IMR-90 (cell line): ENCODE measurements at regions not wholly inside any gene's neighbourhood (a gene's known extent, or its start where the extent isn't known, plus 50 kb on each side); places are given as distances from the start of the nearest gene placed in this dataset.

Experiments
- ATAC-seq: fragments of 200-7000 bp; cut with Tn5 transposase; 2 replicates; pipeline ENCODE4 v1.9.1; 2020; ENCODE audit warnings: low read depth, mild to moderate bottlenecking, moderate library complexity
- BruUV-seq: library from RNA; stranded (reverse); fragments of 400-500 nt; replicated peaks from 2 replicates; lab custom pipeline; 2021; lab: Mats Ljungman, UMichigan
- CTCF ChIA-PET: fragments of 300-600 bp; formaldehyde crosslinking; extraction: SDS; loops from one replicate; lab custom pipeline; 2021; ENCODE audit warnings: antibody characterized with exemption; lab: Yijun Ruan, JAX
- POLR2A ChIA-PET: fragments of 300-600 bp; sonication (Branson Sonifier 250); formaldehyde crosslinking; loops from one replicate; lab custom pipeline; 2022; ENCODE audit warnings: antibody characterized with exemption; ENCODE audit not compliant: unreplicated experiment; lab: Charles Lee
- DNase-seq: peaks from one replicate; pipeline ENCODE4 v3.0.0; 2013
- H2AFZ ChIP-seq: replicated peaks from 2 replicates; pipeline ENCODE3; 2013; ENCODE audit warnings: low read length, mild to moderate bottlenecking; ENCODE audit not compliant: poor library complexity
- H2AK5ac ChIP-seq: 2 replicates; pipeline ENCODE4 v1.6.1; 2013; ENCODE audit warnings: low read depth, low read length, inconsistent platforms
- H2AK9ac ChIP-seq: replicated peaks from 2 replicates; pipeline ENCODE3; 2013; ENCODE audit warnings: mild to moderate bottlenecking, low read depth, low read length, moderate library complexity; ENCODE audit not compliant: poor library complexity
- H2BK120ac ChIP-seq: 2 replicates; pipeline ENCODE4 v1.6.1; 2013; ENCODE audit warnings: low read depth, low read length, inconsistent platforms
- H2BK15ac ChIP-seq: 3 replicates; pipeline ENCODE4 v1.6.1; 2013; ENCODE audit warnings: low read depth, low read length, inconsistent platforms
- H2BK20ac ChIP-seq: 2 replicates; pipeline ENCODE4 v1.6.1; 2013; ENCODE audit warnings: low read depth, mild to moderate bottlenecking, inconsistent platforms, low read length, moderate library complexity
- H2BK5ac ChIP-seq: 2 replicates; pipeline ENCODE4 v1.6.1; 2013; ENCODE audit warnings: mild to moderate bottlenecking, low read depth, low read length, inconsistent platforms; ENCODE audit not compliant: poor library complexity, severe bottlenecking
- H3K14ac ChIP-seq: replicated peaks from 2 replicates; pipeline ENCODE4 v1.6.1; 2013; ENCODE audit warnings: low read depth, low read length, inconsistent platforms
- H3K18ac ChIP-seq: 2 replicates; pipeline ENCODE4 v1.6.1; 2013; ENCODE audit warnings: low read depth, low read length, control low read depth
- H3K23ac ChIP-seq: 2 replicates; pipeline ENCODE4 v1.6.1; 2013; ENCODE audit warnings: low read depth, low read length, inconsistent platforms
- H3K27ac ChIP-seq: 2 replicates; pipeline ENCODE4 v1.5.1; 2013; ENCODE audit warnings: mild to moderate bottlenecking, control low read depth, low read length; ENCODE audit not compliant: insufficient read depth
- H3K27me3 ChIP-seq: 2 replicates; pipeline ENCODE4 v1.6.1; 2013; ENCODE audit warnings: low read length; ENCODE audit not compliant: control insufficient read depth, insufficient read depth
- H3K36me3 ChIP-seq: 2 replicates; pipeline ENCODE4 v1.6.1; 2013; ENCODE audit warnings: low read length, mixed read lengths; ENCODE audit not compliant: control insufficient read depth, insufficient read depth
- H3K4ac ChIP-seq: 2 replicates; pipeline ENCODE4 v1.6.1; 2013; ENCODE audit warnings: low read depth, low read length, inconsistent platforms
- H3K4me1 ChIP-seq: 2 replicates; pipeline ENCODE4 v1.6.1; 2013; ENCODE audit warnings: low read length, mixed read lengths; ENCODE audit not compliant: control insufficient read depth, insufficient read depth
- H3K4me2 ChIP-seq: 2 replicates; pipeline ENCODE4 v1.6.1; 2013; ENCODE audit warnings: low read depth, mild to moderate bottlenecking, control low read depth, low read length, moderate library complexity
- H3K4me3 ChIP-seq: 2 replicates; pipeline ENCODE4 v1.5.1; 2013; ENCODE audit warnings: low read depth, mild to moderate bottlenecking, control low read depth, low read length, moderate library complexity; ENCODE audit not compliant: insufficient read depth
- H3K56ac ChIP-seq: 2 replicates; pipeline ENCODE4 v1.6.1; 2013; ENCODE audit warnings: low read length, inconsistent platforms; ENCODE audit not compliant: insufficient read depth; ENCODE audit errors: extremely low read depth
- H3K79me1 ChIP-seq, 2 experiments: 2 replicates each; pipeline ENCODE4 v1.6.1; 2013; ENCODE audit warnings: low read length in 2 of 2, inconsistent platforms in 1 of 2, low read depth in 1 of 2
- H3K9ac ChIP-seq: 2 replicates; pipeline ENCODE4 v1.6.1; 2013; ENCODE audit warnings: low read depth, low read length, control low read depth
- H3K9me1 ChIP-seq: 2 replicates; pipeline ENCODE4 v1.6.1; 2013; ENCODE audit warnings: low read length, inconsistent platforms; ENCODE audit not compliant: insufficient read depth
- H3K9me3 ChIP-seq: 2 replicates; pipeline ENCODE4 v1.6.1; 2013; ENCODE audit warnings: low read length; ENCODE audit not compliant: control insufficient read depth, insufficient read depth
- H4K20me1 ChIP-seq: 2 replicates; pipeline ENCODE4 v1.6.1; 2013; ENCODE audit warnings: low read length, inconsistent platforms; ENCODE audit not compliant: insufficient read depth
- H4K5ac ChIP-seq: 2 replicates; pipeline ENCODE4 v1.6.1; 2013; ENCODE audit warnings: mild to moderate bottlenecking, low read depth, low read length, control low read depth
- H4K8ac ChIP-seq, 2 experiments: 2 replicates each; pipeline ENCODE4 v1.6.1; 2013; ENCODE audit warnings: low read depth in 2 of 2, low read length in 2 of 2, control low read depth in 1 of 2, inconsistent platforms in 1 of 2
- H4K91ac ChIP-seq: 2 replicates; pipeline ENCODE4 v1.6.1; 2013; ENCODE audit warnings: low read depth, low read length, inconsistent platforms; ENCODE audit not compliant: insufficient read depth
- BHLHE40 ChIP-seq: fragments of 150-350 bp; IDR thresholded peaks from 2 replicates; pipeline ENCODE4 v1.6.1; 2016; ENCODE audit warnings: mild to moderate bottlenecking, low read depth, low read length
- CEBPB ChIP-seq: IDR thresholded peaks from 2 replicates; pipeline ENCODE4 v1.6.1; 2012; ENCODE audit warnings: low read depth, low read length, improper control_type of control experiment
- CHD1 ChIP-seq: IDR thresholded peaks from 2 replicates; pipeline ENCODE4 v1.6.1; 2012; ENCODE audit warnings: low read depth, low read length, improper control_type of control experiment
- CTCF ChIP-seq: conservative IDR thresholded peaks from 2 replicates; pipeline ENCODE4 v1.5.1; 2012; ENCODE audit warnings: mild to moderate bottlenecking, low read depth, low read length, improper control_type of control experiment
- ELK1 ChIP-seq: fragments of 150-350 bp; IDR thresholded peaks from 2 replicates; pipeline ENCODE4 v1.6.1; 2016; ENCODE audit warnings: low read depth, mild to moderate bottlenecking, low read length, moderate library complexity, borderline replicate concordance
- FOS ChIP-seq: fragments of 150-350 bp; IDR thresholded peaks from 2 replicates; pipeline ENCODE4 v1.6.1; 2016; ENCODE audit warnings: low read depth, low read length
- MAFK ChIP-seq: IDR thresholded peaks from 2 replicates; pipeline ENCODE4 v1.6.1; 2012; ENCODE audit warnings: low read depth, low read length, improper control_type of control experiment
- MAZ ChIP-seq: IDR thresholded peaks from 2 replicates; pipeline ENCODE4 v1.6.1; 2012; ENCODE audit warnings: low read depth, mild to moderate bottlenecking, low read length, improper control_type of control experiment, moderate library complexity, borderline replicate concordance
- MXI1 ChIP-seq: IDR thresholded peaks from 2 replicates; pipeline ENCODE4 v1.6.1; 2012; ENCODE audit warnings: low read depth, mild to moderate bottlenecking, low read length, moderate library complexity, borderline replicate concordance
- NFE2L2 ChIP-seq: fragments of 150-350 bp; IDR thresholded peaks from 2 replicates; pipeline ENCODE4 v1.6.1; 2016; ENCODE audit warnings: low read depth, mild to moderate bottlenecking, low read length
- POLR2A ChIP-seq: IDR thresholded peaks from 2 replicates; pipeline ENCODE4 v1.6.1; 2012; ENCODE audit warnings: mild to moderate bottlenecking, low read depth, low read length
- RAD21 ChIP-seq: IDR thresholded peaks from 2 replicates; pipeline ENCODE4 v1.6.1; 2012; ENCODE audit warnings: low read length, improper control_type of control experiment
- RCOR1 ChIP-seq: IDR thresholded peaks from 2 replicates; pipeline ENCODE4 v1.6.1; 2012; ENCODE audit warnings: mild to moderate bottlenecking, low read length, improper control_type of control experiment; ENCODE audit not compliant: insufficient replicate concordance
- RFX5 ChIP-seq: IDR thresholded peaks from 2 replicates; pipeline ENCODE4 v1.8.0; 2012; ENCODE audit warnings: low read depth, mild to moderate bottlenecking, low read length, moderate library complexity
- SMC3 ChIP-seq: fragments of 150-350 bp; IDR thresholded peaks from 2 replicates; pipeline ENCODE4 v1.6.1; 2016; ENCODE audit warnings: low read depth, mild to moderate bottlenecking, antibody characterized with exemption, low read length, moderate library complexity
- USF2 ChIP-seq: fragments of 150-350 bp; IDR thresholded peaks from 2 replicates; pipeline ENCODE4 v1.6.1; 2017; ENCODE audit warnings: mild to moderate bottlenecking, antibody characterized with exemption, low read length, low read depth
- WGBS, 2 experiments: methylation state at CpG; one replicate each; pipeline versions ENCODE4 v1.1.5 to v1.1.7; 2013; ENCODE audit warnings: missing lambda C conversion rate in 2 of 2; ENCODE audit not compliant: insufficient read length in 1 of 2; ENCODE audit errors: extremely low coverage in 2 of 2; 5-methylcytosine and 5-hydroxymethylcytosine counted together
- dilution Hi-C: fragments of 300-500 bp; cut with HindIII; formaldehyde crosslinking; loops from one replicate; pipeline ENCODE4 v1.14.3; 2018; ENCODE audit warnings: low sequenced_read_pairs; ENCODE audit not compliant: unreplicated experiment
- in situ Hi-C: fragments of 300-500 bp; cut with MboI; formaldehyde crosslinking; loops from 3 replicates; pipeline ENCODE4 v1.14.3; 2019; ENCODE audit warnings: low sequenced_read_pairs, inconsistent platforms, mixed read lengths
- intact Hi-C: fragments of 100-400 bp; cut with micrococcal nuclease; formaldehyde crosslinking; loops from 2 replicates; pipeline ENCODE4 v1.10.0; 2022

DNA sequence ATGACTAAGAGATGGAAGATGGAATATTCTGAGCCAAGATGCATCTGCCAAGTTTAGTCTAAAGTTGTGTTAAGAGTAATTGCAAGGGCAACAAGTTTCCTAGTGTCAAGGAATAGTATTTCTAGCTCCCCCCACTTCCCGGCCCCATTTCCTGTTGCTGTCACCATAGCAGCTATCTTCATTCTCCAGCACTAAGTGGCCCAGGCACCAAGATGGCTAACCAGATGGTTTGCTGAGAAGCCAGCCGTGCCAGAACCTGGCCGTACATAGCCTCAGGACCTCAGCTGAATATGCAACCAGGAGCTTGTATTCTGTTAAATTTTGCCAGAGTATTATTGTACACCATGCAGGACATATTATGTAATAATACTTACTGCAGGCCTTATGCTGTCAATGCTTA, 108.8 kb upstream of the UMPS start:
- no peaks in the 10 kb centered on the region for H3K9me1 ChIP-seq
- no peak overlapping the region for H4K91ac ChIP-seq
- no peak overlapping the region for H4K5ac ChIP-seq
- H3K23ac ChIP-seq = no peak overlapping the region
- WGBS, 2 experiments = 86% methylated on average over 1 of the region's 3 CpGs; no CpG with 5 or more reads in 1 of the 2 experiments
- TF ChIP-seq FOS = no peak
- TF ChIP-seq RFX5 = no peak
- no peak for TF ChIP-seq ELK1
- TF ChIP-seq NFE2L2 = no peak
- no peak for TF ChIP-seq MAFK
- no peak for TF ChIP-seq CTCF
- TF ChIP-seq BHLHE40 = no peak
- no peak for TF ChIP-seq RAD21
- TF ChIP-seq MAZ = no peak
- no peak for TF ChIP-seq RCOR1
- TF ChIP-seq POLR2A = no peak
- TF ChIP-seq CEBPB = no peak
- TF ChIP-seq MXI1 = no peak
- no peak for TF ChIP-seq SMC3
- no peak for TF ChIP-seq CHD1
- no peak for TF ChIP-seq USF2
- no peaks in the 10 kb centered on the region for H3K79me1 ChIP-seq
- DNase-seq (no peak), ATAC-seq (no peak)
- H2AK9ac ChIP-seq = no peak overlapping the region
- no peak overlapping the region for H3K9ac ChIP-seq
- H3K9me3 ChIP-seq = no peaks in the 10 kb centered on the region
- intact Hi-C loops = no loop called here
- H4K20me1 ChIP-seq = no peaks in the 10 kb centered on the region
- no peak overlapping the region for H3K4me3 ChIP-seq
- H2BK20ac ChIP-seq = no peak overlapping the region
- POLR2A ChIA-PET = no interaction called here
- dilution Hi-C loops = no loop called here
- H2BK120ac ChIP-seq = no peak overlapping the region
- no peak overlapping the region for H2BK15ac ChIP-seq
- H2BK5ac ChIP-seq = no peak overlapping the region
- no peak overlapping the region for H4K8ac ChIP-seq
- H2AK5ac ChIP-seq = no peak overlapping the region
- H3K4ac ChIP-seq = no peak overlapping the region
- H3K27ac ChIP-seq = no peak overlapping the region
- H3K56ac ChIP-seq = no peak overlapping the region
- no peak overlapping the region for H3K14ac ChIP-seq
- no peak overlapping the region for H3K4me2 ChIP-seq
- BruUV-seq = no TSS peak
- no peaks in the 10 kb centered on the region for H3K36me3 ChIP-seq
- CTCF ChIA-PET = no interaction called here
- no peak overlapping the region for H3K18ac ChIP-seq
- H3K4me1 ChIP-seq = no peaks in the 10 kb centered on the region
- no peak overlapping the region for H2AFZ ChIP-seq
- peaks cover 3% of the 10 kb centered on the region; the same call in 1 of the 2 replicates for H3K27me3 ChIP-seq
- in situ Hi-C loops = no loop called here
